ENCODE measurements at regions not wholly inside any gene's neighbourhood (a gene's known extent, or its start where the extent isn't known, plus 50 kb on each side); places are given as distances from the start of the nearest gene placed in this dataset.

DNA sequence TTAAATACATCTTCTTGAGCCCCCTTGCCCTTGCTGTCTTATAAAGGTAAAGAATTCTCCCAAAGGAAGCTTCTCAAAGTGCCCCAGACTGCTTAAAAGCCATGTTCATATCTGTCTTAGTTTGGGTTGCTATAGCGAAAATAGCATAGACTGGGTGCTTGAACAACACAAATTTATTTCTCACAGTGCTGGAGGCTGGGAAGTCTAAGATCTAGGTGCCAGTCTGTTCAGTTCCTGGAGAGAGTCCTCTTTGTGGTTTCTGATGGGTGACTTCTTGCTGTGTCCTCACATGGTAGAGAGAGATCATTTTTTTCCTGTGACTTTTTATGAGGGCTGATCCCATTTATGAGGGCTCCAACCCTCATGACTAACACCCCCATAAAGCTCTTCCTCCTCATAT lies 486.7 kb upstream of the ADAMTS16 start:
- DNase-seq (no peak), ATAC-seq (ENCODE audit: low read depth) (no peak)
- no peak overlapping the region for H3K27ac Mint-ChIP-seq
- no peaks in the 10 kb centered on the region for H3K36me3 Mint-ChIP-seq
- no peaks in the 10 kb centered on the region for H3K27me3 Mint-ChIP-seq
- H3K9me3 Mint-ChIP-seq = peaks cover 10% of the 10 kb centered on the region
- H3K4me1 Mint-ChIP-seq = no peaks in the 10 kb centered on the region
- H3K4me3 Mint-ChIP-seq = no peak overlapping the region
- POLR2A ChIA-PET = no interaction called here

DNA sequence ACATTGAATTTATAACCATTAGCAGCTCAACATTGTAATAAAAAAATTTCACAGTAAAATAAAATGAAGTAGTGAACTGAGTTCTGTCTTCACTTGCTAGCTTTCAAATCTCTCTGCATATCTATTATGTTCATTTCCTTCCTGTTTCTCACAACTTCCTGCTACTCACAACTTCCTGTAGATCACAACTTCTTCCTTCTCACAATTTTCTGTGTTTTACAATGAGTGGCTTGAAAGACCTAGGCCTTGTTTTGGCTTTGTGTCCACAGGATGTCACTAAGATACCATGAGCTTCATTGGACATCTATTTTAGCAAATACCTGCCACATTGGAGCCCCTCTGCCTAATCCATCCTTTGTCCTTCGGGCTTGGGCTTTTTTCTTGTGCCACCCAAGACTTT lies 480.3 kb upstream of the ADAMTS16 start:
- Mint-ChIP-seq H3K36me3 (no peaks in the 10 kb centered on the region), H3K27me3 (no peaks in the 10 kb centered on the region), H3K4me3 (no peak overlapping the region), H3K27ac (no peak overlapping the region), H3K9me3 (peaks cover 18% of the 10 kb centered on the region), H3K4me1 (no peaks in the 10 kb centered on the region)
- POLR2A ChIA-PET = no interaction called here
- DNase-seq = no peak
- no peak for ATAC-seq (ENCODE audit: low read depth)

DNA sequence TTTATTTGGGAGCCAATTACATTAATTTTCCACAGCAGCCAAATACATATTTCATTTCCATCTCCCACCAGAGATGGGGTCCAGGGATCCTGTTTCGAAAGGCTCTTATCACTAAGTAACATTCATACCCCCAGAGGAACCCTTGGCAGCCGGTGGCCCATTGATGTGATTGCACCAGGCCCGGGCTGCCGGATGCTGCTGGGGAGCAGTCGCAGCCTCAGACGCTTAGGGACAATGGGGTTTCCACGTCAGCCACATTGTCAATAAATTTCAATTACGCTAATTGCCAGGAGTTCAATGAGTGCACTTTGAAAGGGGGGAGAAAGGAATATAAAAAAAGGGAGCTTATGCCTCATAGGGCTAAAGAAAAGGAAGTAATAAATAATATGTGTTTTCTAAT lies 478.8 kb upstream of the ADAMTS16 start:
- no peak overlapping the region for H3K4me3 Mint-ChIP-seq
- H3K4me1 Mint-ChIP-seq = no peaks in the 10 kb centered on the region
- H3K36me3 Mint-ChIP-seq = no peaks in the 10 kb centered on the region
- POLR2A ChIA-PET = no interaction called here
- H3K27me3 Mint-ChIP-seq = no peaks in the 10 kb centered on the region
- ATAC-seq (ENCODE audit: low read depth) (no peak), DNase-seq (no peak)
- peaks cover 15% of the 10 kb centered on the region for H3K9me3 Mint-ChIP-seq
- no peak overlapping the region for H3K27ac Mint-ChIP-seq

DNA sequence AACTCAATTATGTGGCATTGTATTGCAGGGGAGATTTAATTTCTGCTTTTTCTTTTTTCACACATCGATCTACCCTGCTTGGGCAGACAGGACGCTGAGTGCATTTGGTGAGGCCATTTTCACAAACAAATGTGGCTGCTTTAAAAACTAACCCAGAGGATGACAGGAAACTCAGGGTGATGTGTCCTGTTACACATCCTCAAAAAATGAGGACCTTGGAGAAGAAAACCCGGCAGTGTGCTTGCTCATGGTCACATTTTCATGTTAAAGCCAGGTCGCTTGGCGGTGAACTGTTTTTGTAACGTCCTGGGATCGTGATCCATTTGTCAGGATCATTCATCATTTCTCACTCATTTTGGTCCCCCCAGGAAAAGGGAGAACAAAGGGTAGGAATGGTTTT lies 478.3 kb upstream of the ADAMTS16 start:
- no peaks in the 10 kb centered on the region for H3K4me1 Mint-ChIP-seq
- H3K27ac Mint-ChIP-seq = no peak overlapping the region
- peaks cover 14% of the 10 kb centered on the region for H3K9me3 Mint-ChIP-seq
- no peaks in the 10 kb centered on the region for H3K36me3 Mint-ChIP-seq
- POLR2A ChIA-PET = no interaction called here
- no peak overlapping the region for H3K4me3 Mint-ChIP-seq
- H3K27me3 Mint-ChIP-seq = no peaks in the 10 kb centered on the region
- DNase-seq (no peak), ATAC-seq (ENCODE audit: low read depth) (no peak)

DNA sequence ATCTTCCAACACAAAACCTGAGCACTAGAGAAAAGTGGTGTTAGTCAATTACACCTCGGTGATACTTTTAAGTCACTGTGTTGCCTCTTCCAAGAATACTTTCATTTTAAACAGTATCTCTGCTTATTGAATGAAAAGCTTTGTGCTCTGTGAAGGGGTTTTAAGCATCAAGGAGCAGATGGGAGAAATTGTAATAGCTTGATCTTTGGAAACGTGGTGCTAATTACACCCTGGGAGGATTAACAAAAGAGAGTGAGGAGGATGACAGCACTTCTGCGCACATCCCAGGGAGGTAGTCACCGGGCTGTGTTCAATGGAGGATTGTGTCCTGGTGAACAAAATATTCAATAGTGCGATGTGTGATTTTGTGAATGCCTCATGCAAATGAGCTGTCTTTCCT lies 477.4 kb upstream of the ADAMTS16 start:
- H3K4me3 Mint-ChIP-seq = no peak overlapping the region
- DNase-seq (no peak), ATAC-seq (ENCODE audit: low read depth) (no peak)
- no peak overlapping the region for H3K27ac Mint-ChIP-seq
- H3K9me3 Mint-ChIP-seq = peaks cover 15% of the 10 kb centered on the region
- POLR2A ChIA-PET = no interaction called here
- H3K27me3 Mint-ChIP-seq = no peaks in the 10 kb centered on the region
- no peaks in the 10 kb centered on the region for H3K36me3 Mint-ChIP-seq
- no peaks in the 10 kb centered on the region for H3K4me1 Mint-ChIP-seq

DNA sequence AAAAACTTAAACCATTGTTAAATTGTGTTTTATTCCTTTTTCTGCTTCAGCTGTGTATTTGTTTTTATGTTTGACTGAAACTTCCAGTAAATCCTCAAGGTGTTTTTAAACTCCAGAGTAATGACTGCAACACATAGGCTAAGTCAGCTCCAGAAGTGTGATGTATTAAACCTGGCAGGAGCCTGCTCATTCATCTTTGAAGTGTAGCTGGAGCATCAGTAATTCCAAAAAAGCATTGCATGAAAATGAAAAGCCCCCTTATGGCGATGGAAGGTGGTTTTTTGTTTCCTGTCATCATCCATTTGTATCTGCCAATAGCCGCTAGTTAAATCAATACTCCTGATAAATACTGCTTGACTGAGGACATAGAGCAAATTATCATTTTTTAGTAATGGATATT lies 474.2 kb upstream of the ADAMTS16 start:
- Mint-ChIP-seq H3K4me1 (no peaks in the 10 kb centered on the region), H3K27me3 (no peaks in the 10 kb centered on the region), H3K9me3 (peaks cover 6% of the 10 kb centered on the region), H3K36me3 (no peaks in the 10 kb centered on the region), H3K4me3 (no peak overlapping the region), H3K27ac (no peak overlapping the region)
- ATAC-seq (ENCODE audit: low read depth) = no peak
- no peak for DNase-seq
- POLR2A ChIA-PET = no interaction called here

DNA sequence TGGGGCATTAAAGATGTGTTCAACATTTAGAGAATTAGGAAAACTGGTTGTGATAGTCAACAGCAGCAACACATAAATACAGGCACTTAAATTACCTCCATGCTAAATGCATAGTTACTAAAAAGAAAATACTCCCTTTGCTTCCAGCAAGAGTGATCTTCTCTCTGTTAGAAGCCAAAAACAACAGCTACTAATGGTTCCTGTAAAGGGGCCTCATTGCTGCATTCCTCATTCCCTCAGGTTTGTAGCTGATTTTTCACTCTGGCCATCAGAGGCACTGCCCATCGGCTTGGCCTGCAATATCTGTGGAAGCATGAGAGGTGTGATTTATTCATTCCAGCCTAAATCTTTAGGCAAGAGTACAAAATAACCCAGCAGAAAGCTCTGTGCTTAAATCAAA lies 466.0 kb upstream of the ADAMTS16 start:
- POLR2A ChIA-PET = no interaction called here
- H3K9me3 Mint-ChIP-seq = peaks cover 2% of the 10 kb centered on the region
- no peak overlapping the region for H3K4me3 Mint-ChIP-seq
- H3K27ac Mint-ChIP-seq = no peak overlapping the region
- H3K36me3 Mint-ChIP-seq = no peaks in the 10 kb centered on the region
- no peaks in the 10 kb centered on the region for H3K4me1 Mint-ChIP-seq
- ATAC-seq (ENCODE audit: low read depth) (no peak), DNase-seq (no peak)
- H3K27me3 Mint-ChIP-seq = no peaks in the 10 kb centered on the region

DNA sequence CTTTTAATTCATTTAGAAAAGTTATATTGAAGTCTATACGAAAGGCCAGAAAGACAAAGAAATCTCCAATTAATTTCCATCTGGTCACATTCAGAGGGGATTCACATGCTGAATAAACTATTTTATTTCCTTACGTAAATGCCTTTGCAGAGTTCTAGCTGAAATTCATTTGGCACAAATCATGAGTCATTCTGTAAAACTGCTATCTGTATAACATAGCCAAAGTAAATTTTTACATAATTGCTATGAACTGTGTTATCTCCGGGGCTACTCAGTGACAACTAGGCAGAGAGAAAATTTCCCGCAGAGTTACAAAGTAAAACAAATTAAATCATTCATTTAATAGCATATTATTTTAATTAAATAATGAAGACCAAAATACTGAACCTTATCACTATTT lies 463.2 kb upstream of the ADAMTS16 start:
- POLR2A ChIA-PET = no interaction called here
- no peaks in the 10 kb centered on the region for H3K27me3 Mint-ChIP-seq
- no peaks in the 10 kb centered on the region for H3K36me3 Mint-ChIP-seq
- no peak overlapping the region for H3K4me3 Mint-ChIP-seq
- H3K27ac Mint-ChIP-seq = no peak overlapping the region
- no peaks in the 10 kb centered on the region for H3K4me1 Mint-ChIP-seq
- ATAC-seq (ENCODE audit: low read depth) = no peak
- peaks cover 2% of the 10 kb centered on the region for H3K9me3 Mint-ChIP-seq
- no peak for DNase-seq

DNA sequence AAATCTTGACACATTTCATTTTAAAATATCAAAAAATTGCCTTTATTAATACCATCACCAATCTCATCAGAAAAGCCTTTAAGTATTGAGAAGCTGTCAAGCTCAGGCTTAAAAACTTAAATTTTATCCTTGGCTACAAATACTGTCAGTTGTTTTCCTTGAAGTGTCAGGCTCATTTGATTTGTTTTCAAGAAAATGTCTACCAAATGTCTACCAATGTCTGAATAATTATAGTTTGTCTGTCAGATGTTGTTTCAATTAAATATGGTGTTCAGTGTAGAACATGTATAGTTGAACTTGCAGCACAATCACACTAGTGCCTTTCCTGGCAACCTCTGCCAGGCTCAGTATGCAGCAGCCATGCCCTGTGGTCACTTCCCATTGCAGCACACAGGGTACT lies 455.2 kb upstream of the ADAMTS16 start:
- ATAC-seq (ENCODE audit: low read depth) (no peak), DNase-seq (no peak)
- Mint-ChIP-seq H3K27ac (no peak overlapping the region), H3K9me3 (peaks cover 9% of the 10 kb centered on the region), H3K4me1 (no peaks in the 10 kb centered on the region), H3K4me3 (no peak overlapping the region), H3K36me3 (peaks cover 2% of the 10 kb centered on the region), H3K27me3 (no peaks in the 10 kb centered on the region)
- POLR2A ChIA-PET = no interaction called here

DNA sequence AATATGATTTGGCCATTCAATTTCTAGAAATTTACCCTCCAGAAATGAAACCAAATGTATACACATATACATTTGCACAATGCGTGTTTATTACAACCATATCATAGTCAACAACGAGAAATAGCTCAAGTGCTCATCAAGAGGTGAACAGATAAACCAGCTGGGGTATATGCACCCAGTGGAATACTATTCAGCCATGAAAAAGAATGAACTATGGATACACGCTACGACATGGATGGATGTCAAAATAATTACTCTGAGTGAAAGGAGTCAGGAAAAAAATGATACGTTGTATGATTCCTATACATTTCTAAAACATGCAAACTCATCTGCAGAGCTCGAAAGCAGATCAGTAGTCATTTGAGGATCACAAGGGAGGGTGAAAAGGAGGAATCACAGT lies 441.5 kb upstream of the ADAMTS16 start:
- Mint-ChIP-seq H3K9me3 (peaks cover 9% of the 10 kb centered on the region), H3K27me3 (no peaks in the 10 kb centered on the region), H3K27ac (no peak overlapping the region), H3K36me3 (no peaks in the 10 kb centered on the region), H3K4me1 (no peaks in the 10 kb centered on the region), H3K4me3 (no peak overlapping the region)
- ATAC-seq (ENCODE audit: low read depth) = no peak
- POLR2A ChIA-PET = no interaction called here
- DNase-seq = no peak

DNA sequence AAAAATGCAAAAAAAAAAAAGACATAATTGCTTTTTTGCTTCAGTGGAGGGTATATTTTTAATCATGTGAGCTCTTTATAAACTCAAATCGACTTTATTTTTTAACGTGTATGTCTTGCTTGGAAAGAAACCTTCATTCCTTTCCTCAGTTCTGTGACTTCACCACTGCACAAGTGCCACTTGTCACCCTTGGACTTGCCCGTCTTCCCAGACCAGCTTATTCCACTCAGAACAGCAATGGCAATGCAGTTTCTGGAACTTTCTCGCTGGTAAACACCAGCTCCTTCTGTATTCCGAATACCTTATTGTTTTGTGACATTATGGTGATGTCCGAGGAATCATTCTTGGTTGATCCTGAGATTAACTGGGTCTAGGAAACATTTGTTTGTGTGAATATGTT lies 440.5 kb upstream of the ADAMTS16 start:
- Mint-ChIP-seq H3K9me3 (peaks cover 5% of the 10 kb centered on the region), H3K27me3 (no peaks in the 10 kb centered on the region), H3K4me1 (no peaks in the 10 kb centered on the region), H3K27ac (no peak overlapping the region), H3K4me3 (no peak overlapping the region), H3K36me3 (no peaks in the 10 kb centered on the region)
- POLR2A ChIA-PET = no interaction called here
- DNase-seq (no peak), ATAC-seq (ENCODE audit: low read depth) (no peak)

DNA sequence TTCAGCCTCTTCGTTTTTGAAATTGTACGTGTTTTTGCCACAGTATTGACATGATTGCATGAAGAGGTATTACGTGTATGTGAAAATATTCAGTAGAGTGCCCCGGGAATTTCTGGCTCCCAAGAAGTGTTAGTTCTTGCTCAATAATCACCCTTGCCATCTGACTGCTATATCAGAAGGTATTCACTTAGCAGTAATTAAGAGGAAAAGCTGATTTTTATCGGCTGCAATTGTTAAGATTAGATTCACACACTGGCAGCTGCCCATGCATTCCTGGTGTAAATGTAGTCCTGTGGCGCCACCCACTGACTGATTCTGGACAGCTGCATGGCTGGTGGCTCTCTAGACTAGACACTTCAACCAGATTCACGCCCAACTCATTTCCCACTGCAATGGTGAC lies 440.1 kb upstream of the ADAMTS16 start:
- Mint-ChIP-seq H3K27ac (no peak overlapping the region), H3K36me3 (no peaks in the 10 kb centered on the region)

DNA sequence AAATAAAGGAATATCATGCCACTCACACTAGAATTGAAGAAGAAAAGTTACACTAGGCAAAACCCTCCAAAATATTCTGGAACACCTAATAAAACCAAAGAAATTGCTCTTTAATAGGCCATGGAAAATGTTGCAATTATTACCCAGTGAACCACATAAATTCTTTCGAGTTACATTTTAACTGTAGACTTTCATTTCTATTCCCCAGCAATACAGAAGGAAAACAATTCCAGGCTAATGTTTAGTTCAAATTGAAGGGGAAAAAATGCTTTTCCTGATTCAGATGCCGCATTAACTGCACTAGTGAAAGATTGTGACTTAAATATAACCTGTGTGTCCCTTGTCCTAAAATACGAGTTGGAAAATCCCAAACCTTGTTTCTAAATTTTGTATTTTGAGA lies 439.3 kb upstream of the ADAMTS16 start:
- Mint-ChIP-seq H3K4me1 (no peaks in the 10 kb centered on the region), H3K27me3 (no peaks in the 10 kb centered on the region), H3K36me3 (no peaks in the 10 kb centered on the region), H3K9me3 (peaks cover 4% of the 10 kb centered on the region), H3K27ac (no peak overlapping the region), H3K4me3 (no peak overlapping the region)
- POLR2A ChIA-PET = no interaction called here
- ATAC-seq (ENCODE audit: low read depth) = no peak
- DNase-seq = no peak

More for the DNA sequence above, 440.1 kb upstream of the ADAMTS16 start:
- DNase-seq (no peak), ATAC-seq (ENCODE audit: low read depth) (no peak)
- no peaks in the 10 kb centered on the region for H3K27me3 Mint-ChIP-seq
- H3K4me1 Mint-ChIP-seq = no peaks in the 10 kb centered on the region
- POLR2A ChIA-PET = no interaction called here
- H3K4me3 Mint-ChIP-seq = no peak overlapping the region
- H3K9me3 Mint-ChIP-seq = peaks cover 5% of the 10 kb centered on the region

DNA sequence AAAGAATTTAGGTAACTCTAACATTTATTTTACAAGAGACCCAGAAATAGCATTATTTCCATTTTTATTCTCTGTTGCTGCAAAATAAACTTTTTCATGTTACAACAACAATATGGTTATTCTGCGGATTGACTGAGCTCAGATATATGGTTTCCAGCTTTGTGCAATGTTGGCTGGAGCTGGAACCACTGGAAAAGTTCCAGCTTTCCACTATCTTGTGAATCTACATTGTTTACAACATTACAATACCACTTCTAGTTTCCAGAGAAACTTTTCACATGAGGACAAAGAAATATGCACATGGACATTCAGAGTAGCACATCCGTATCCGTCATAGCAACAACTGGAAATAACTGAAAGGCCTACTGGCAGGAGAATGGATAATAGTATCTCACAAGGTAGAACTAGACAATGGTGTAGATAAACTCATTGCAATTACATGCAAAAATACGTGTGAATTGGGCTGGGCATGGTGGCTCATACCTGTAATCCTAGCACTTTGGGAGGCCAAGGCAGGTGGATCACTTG lies 436.1 kb upstream of the ADAMTS16 start:
- DNase-seq = no peak
- H3K4me1 Mint-ChIP-seq = no peaks in the 10 kb centered on the region
- no peak overlapping the region for H3K27ac Mint-ChIP-seq
- no peak for ATAC-seq (ENCODE audit: low read depth)
- no peaks in the 10 kb centered on the region for H3K27me3 Mint-ChIP-seq
- POLR2A ChIA-PET = no interaction called here
- no peak overlapping the region for H3K4me3 Mint-ChIP-seq
- no peaks in the 10 kb centered on the region for H3K36me3 Mint-ChIP-seq
- H3K9me3 Mint-ChIP-seq = peaks cover 2% of the 10 kb centered on the region

DNA sequence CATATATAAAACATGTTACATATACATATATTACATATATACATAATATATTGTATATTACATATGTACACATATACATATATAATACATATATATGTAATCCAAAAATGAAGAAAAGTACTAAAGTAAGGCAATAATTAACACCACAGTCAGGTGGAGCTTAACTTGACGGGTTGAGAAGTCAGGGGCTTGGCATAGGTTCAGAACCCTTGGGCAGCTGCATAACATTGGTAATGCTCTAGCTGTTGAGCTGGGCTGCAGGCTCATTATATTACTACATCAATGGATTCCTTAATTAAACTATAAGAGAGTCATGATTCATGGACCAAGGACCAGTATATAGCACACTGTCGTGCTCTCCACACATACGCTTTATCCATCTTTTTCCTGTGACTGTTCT lies 435.2 kb upstream of the ADAMTS16 start:
- POLR2A ChIA-PET = no interaction called here
- DNase-seq (no peak), ATAC-seq (ENCODE audit: low read depth) (no peak)
- H3K9me3 Mint-ChIP-seq = peaks cover 3% of the 10 kb centered on the region
- H3K27ac Mint-ChIP-seq = no peak overlapping the region
- no peaks in the 10 kb centered on the region for H3K4me1 Mint-ChIP-seq
- H3K36me3 Mint-ChIP-seq = no peaks in the 10 kb centered on the region
- no peaks in the 10 kb centered on the region for H3K27me3 Mint-ChIP-seq
- H3K4me3 Mint-ChIP-seq = no peak overlapping the region

All from activated naive CD8-positive, alpha-beta T cell treated with anti-CD3 and anti-CD28 coated beads, Interleukin-2, amount 10 ng/mL, durations not matched to agents 7 days and 5 days (primary cell).